ENCODE measurements at regions not wholly inside any gene's neighbourhood (a gene's known extent, or its start where the extent isn't known, plus 50 kb on each side); places are given as distances from the start of the nearest gene placed in this dataset.

DNA sequence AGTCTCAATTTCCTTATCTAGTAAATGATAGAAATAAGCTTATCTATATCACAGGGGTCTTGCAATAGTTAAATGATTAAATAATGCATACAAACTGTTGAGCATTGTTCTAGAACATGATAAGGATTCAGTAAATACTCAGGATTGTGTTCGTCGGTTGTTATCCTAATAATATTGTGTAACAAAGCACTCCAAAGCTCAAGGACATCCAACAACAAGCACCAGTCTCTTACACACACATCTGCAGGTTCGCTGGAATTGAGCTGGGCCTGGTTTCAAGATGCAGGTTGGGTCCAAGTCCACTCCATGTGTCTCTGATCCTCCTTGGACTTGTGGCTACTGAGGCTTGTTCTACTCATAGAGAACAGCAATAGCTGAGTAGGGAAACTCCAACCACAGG lies 74.1 kb upstream of the MC3R start:
- TF ChIP-seq POLR2A (IDR thresholded peaks at IDR 0.05): no peak
- TF ChIP-seq, protein P1, sequence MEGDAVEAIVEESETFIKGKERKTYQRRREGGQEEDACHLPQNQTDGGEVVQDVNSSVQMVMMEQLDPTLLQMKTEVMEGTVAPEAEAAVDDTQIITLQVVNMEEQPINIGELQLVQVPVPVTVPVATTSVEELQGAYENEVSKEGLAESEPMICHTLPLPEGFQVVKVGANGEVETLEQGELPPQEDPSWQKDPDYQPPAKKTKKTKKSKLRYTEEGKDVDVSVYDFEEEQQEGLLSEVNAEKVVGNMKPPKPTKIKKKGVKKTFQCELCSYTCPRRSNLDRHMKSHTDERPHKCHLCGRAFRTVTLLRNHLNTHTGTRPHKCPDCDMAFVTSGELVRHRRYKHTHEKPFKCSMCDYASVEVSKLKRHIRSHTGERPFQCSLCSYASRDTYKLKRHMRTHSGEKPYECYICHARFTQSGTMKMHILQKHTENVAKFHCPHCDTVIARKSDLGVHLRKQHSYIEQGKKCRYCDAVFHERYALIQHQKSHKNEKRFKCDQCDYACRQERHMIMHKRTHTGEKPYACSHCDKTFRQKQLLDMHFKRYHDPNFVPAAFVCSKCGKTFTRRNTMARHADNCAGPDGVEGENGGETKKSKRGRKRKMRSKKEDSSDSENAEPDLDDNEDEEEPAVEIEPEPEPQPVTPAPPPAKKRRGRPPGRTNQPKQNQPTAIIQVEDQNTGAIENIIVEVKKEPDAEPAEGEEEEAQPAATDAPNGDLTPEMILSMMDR (IDR thresholded peaks at IDR 0.05): no peak

Data from body of pancreas (tissue), 4 donors.